Fibroblast of mammary gland (primary cell): ENCODE measurements at regions not wholly inside any gene's neighbourhood (a gene's known extent, or its start where the extent isn't known, plus 50 kb on each side); places are given as distances from the start of the nearest gene placed in this dataset.
"Not testable (repeated sequence)": the region's sequence is repeated elsewhere in the genome, so short reads cannot be mapped to it uniquely, and the experiment has no call there.

Experiments
- DNase-seq: peaks from one replicate; pipeline ENCODE4 v3.0.0-alpha.2; 2010; ENCODE audit warnings: low read depth
- H3K4me3 ChIP-seq: 2 replicates; pipeline ENCODE4 v1.5.1; 2011; ENCODE audit warnings: low read depth, mild to moderate bottlenecking, low read length, moderate library complexity; ENCODE audit not compliant: control insufficient read depth
- CTCF ChIP-seq: conservative IDR thresholded peaks from 2 replicates; pipeline ENCODE4 v1.5.1; 2011; ENCODE audit warnings: low read depth, low read length, inconsistent platforms; ENCODE audit not compliant: control insufficient read depth, insufficient read depth

- no peak for TF ChIP-seq CTCF
- DNase-seq, result no peak
- H3K4me3 ChIP-seq, result no peak overlapping the region
Observed at GRCh38 chr4:83753260-83753659, 217.4 kb downstream of the GPAT3 start.

DNA sequence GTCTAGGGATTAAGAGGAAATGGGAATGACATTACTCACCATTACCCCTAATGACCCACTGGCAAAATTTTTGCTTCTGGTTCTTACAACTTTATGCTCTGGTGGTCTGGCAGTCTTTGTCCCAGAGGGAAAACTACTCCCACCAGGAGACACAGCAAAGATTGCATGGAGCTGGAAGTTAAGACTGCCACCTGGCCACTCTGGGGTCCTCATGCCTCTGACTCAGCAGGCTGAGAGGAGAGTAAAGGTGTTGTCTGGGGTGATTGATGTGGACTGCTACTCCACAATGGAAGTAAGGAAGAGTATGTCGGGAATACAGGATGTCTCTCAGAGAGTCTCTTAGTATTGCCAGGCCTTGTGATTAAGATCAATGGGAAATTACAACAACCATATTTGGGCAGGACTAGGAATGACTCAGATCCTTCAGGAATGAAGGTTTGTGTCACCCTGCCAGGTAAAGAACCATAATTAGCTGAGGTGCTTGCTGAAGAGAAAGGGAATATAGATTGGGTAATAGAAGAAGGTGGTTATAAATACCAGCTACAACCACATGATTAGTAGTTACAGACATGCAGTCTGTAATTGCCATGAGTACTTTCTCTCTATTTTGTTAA lies 215.5 kb downstream of the GPAT3 start:
- no peak overlapping the region for H3K4me3 ChIP-seq
- no peak for DNase-seq
- TF ChIP-seq CTCF, result no peak

DNA sequence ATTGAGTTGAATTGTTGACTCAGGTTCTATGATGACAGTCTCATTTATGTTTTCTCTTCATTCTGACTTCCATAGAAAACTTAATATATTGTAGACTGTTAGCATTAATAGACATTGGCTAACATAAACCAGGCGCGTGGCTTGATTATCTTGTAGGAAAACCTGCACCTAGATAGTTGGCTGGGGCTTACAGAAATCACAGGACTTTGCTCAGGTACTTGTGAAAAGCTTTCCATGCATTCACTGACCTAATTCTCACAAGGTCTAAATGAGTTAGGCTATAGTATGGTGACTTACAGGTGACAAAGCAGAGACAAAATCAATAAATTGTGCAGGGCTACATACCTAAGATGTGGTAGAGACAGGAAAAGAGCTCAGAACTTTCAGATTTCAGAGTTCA lies 212.8 kb downstream of the GPAT3 start:
- DNase-seq, result no peak
- no peak overlapping the region for H3K4me3 ChIP-seq
- TF ChIP-seq CTCF, result no peak

- no peak overlapping the region for H3K4me3 ChIP-seq
- DNase-seq, result no peak
- TF ChIP-seq CTCF, result no peak
Observed at GRCh38 chr4:83738895-83739294, 203.0 kb downstream of the GPAT3 start.

- TF ChIP-seq CTCF, result no peak
- no peak for DNase-seq
- no peak overlapping the region for H3K4me3 ChIP-seq
Observed at GRCh38 chr4:83734576-83734975, 198.7 kb downstream of the GPAT3 start.

GRCh38 chr4:83732114-83732635 lies 196.3 kb downstream of the GPAT3 start:
- TF ChIP-seq CTCF, result no peak
- no peak overlapping the region for H3K4me3 ChIP-seq
- no peak for DNase-seq

GRCh38 chr4:83731609-83732008 lies 195.7 kb downstream of the GPAT3 start:
- H3K4me3 ChIP-seq, result no peak overlapping the region
- TF ChIP-seq CTCF, result no peak
- peak; percentile 37 for DNase-seq

- not testable (repeated sequence) for DNase-seq, H3K4me3 ChIP-seq
Observed at GRCh38 chr4:83730958-83731357, 195.1 kb downstream of the GPAT3 start.
